DND-41 (cell line): ENCODE measurements at regions not wholly inside any gene's neighbourhood (a gene's known extent, or its start where the extent isn't known, plus 50 kb on each side); places are given as distances from the start of the nearest gene placed in this dataset.

ENCODE experiments used
- EZH2 ChIP-seq: IDR thresholded peaks from 3 replicates; pipeline ENCODE4 v1.6.1; 2012; ENCODE audit warnings: borderline replicate concordance, low read depth, mild to moderate bottlenecking, moderate library complexity, low read length, inconsistent platforms; ENCODE audit not compliant: severe bottlenecking
- TF ChIP-seq, protein P1 (sequence below): IDR thresholded peaks from 2 replicates; pipeline ENCODE4 v1.5.1; 2012; ENCODE audit warnings: borderline replicate concordance, low read length, moderate library complexity, mild to moderate bottlenecking; ENCODE audit not compliant: poor library complexity, severe bottlenecking; ENCODE audit errors: extremely low read depth

DNA sequence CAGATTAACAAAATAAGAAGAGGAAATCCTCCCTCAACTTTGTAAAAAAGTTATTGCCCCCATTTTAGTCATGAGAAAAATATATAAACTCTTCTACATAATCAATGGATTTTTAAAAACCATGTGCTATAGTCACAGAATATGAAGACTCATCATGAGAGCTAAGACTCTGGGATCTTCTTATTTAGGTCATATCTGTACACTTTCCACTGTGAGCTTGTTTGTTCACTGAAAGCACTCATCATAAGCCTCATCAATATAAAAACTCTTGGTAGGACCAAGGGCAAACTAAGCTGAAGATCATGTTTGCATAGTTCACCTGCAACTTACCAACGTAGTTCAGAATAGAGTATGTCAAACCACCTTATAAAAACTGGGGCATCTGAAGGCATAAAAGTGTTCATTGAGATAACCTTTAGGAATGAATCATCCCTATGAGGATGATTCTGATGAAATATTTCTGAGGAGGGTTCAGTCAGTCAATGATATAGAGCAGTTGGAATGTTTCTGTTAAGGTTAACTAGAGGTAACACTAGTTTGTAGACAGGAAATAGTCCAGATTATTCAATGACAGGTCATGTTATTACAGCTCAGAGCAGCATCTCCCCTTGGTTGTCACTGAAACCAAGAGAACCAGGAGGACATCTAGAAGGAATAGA lies 289.9 kb upstream of the SMC2 start:
- TF ChIP-seq, protein P1, sequence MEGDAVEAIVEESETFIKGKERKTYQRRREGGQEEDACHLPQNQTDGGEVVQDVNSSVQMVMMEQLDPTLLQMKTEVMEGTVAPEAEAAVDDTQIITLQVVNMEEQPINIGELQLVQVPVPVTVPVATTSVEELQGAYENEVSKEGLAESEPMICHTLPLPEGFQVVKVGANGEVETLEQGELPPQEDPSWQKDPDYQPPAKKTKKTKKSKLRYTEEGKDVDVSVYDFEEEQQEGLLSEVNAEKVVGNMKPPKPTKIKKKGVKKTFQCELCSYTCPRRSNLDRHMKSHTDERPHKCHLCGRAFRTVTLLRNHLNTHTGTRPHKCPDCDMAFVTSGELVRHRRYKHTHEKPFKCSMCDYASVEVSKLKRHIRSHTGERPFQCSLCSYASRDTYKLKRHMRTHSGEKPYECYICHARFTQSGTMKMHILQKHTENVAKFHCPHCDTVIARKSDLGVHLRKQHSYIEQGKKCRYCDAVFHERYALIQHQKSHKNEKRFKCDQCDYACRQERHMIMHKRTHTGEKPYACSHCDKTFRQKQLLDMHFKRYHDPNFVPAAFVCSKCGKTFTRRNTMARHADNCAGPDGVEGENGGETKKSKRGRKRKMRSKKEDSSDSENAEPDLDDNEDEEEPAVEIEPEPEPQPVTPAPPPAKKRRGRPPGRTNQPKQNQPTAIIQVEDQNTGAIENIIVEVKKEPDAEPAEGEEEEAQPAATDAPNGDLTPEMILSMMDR, result no peak
- TF ChIP-seq EZH2, result no peak
